ENCODE measurements at regions not wholly inside any gene's neighbourhood (a gene's known extent, or its start where the extent isn't known, plus 50 kb on each side); places are given as distances from the start of the nearest gene placed in this dataset.

DNA sequence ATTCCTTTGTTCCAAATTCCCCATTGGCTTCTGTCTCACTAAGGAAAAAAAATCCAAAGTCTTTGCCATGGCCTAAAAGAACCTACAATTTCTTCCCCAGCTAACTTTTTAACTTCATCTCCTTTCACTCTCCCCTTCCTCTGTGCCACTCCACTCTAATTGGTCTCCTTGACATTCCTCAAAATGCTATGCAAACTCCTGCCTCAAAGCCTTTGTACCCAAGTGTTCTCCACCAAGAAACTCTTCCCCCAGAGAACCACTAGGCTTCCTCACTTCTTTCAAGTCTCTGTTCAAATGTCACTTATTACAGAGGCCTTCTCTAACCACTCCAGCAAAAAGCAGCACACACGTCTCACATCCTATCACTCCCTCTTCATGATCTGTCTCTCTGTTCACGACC, 91.6 kb upstream of the NR4A3 start:
- no peaks in the 10 kb centered on the region for H3K27me3 ChIP-seq (ENCODE audit: control insufficient read depth in 1 of 2, insufficient read depth in 2 of 2, low read length in 2 of 2)
- H3K36me3 Mint-ChIP-seq (ENCODE audit: low read depth) = no peaks in the 10 kb centered on the region
- POLR2A ChIA-PET = interaction anchor here (0.6 kb wide), 1 partner anchor 10 kb away, joined by 3 read pairs; no protein-coding TSS in a partner anchor
- intact Hi-C loops (cut with DNase I, micrococcal nuclease) = no loop called here
- no peak for DNase-seq
- H3K4me3 Mint-ChIP-seq = no peak overlapping the region
- H3K9me3 ChIP-seq (ENCODE audit: control insufficient read depth in 1 of 2, insufficient read depth in 1 of 2, low read length in 2 of 2) = no peaks in the 10 kb centered on the region
- H3K4me1 Mint-ChIP-seq (ENCODE audit: low read depth) = no peaks in the 10 kb centered on the region
- no peak overlapping the region for H3K4me3 ChIP-seq (ENCODE audit: low read length)
- H3K27ac ChIP-seq (ENCODE audit: low read depth in 1 of 2, low read length in 2 of 2) = no peak overlapping the region
- H3K27ac Mint-ChIP-seq = no peak overlapping the region
- ATAC-seq (ENCODE audit: poor library complexity) = no peak
- TF ChIP-seq, protein P1, sequence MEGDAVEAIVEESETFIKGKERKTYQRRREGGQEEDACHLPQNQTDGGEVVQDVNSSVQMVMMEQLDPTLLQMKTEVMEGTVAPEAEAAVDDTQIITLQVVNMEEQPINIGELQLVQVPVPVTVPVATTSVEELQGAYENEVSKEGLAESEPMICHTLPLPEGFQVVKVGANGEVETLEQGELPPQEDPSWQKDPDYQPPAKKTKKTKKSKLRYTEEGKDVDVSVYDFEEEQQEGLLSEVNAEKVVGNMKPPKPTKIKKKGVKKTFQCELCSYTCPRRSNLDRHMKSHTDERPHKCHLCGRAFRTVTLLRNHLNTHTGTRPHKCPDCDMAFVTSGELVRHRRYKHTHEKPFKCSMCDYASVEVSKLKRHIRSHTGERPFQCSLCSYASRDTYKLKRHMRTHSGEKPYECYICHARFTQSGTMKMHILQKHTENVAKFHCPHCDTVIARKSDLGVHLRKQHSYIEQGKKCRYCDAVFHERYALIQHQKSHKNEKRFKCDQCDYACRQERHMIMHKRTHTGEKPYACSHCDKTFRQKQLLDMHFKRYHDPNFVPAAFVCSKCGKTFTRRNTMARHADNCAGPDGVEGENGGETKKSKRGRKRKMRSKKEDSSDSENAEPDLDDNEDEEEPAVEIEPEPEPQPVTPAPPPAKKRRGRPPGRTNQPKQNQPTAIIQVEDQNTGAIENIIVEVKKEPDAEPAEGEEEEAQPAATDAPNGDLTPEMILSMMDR (IDR thresholded peaks at IDR 0.05) = no peak
- CTCF ChIA-PET = no interaction called here
- H3K9me3 Mint-ChIP-seq = no peaks in the 10 kb centered on the region
- no peaks in the 10 kb centered on the region for H3K36me3 ChIP-seq (ENCODE audit: insufficient read depth, low read length)
- H3K27me3 Mint-ChIP-seq = peaks cover 17% of the 10 kb centered on the region
- H3K4me1 ChIP-seq (ENCODE audit: insufficient read depth, low read length) = no peaks in the 10 kb centered on the region

DNA sequence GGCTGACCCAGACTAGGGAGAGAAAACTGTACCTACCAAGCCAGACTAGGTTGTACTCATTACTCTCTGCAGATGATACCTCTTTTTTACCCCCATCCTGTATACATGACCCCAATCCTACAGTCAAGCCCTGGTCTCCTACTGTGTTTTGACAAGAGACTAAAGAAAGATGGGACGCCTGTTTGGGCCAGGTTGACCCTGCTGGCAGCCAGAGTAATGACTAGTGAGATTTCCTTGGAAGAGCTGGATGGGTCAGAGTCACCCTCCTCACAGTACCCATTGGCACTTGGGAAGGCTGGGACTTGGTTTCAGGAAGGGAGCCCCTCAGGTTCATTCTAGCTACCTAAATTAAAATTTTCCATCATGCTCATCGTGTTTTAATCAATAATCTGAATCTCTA, 89.7 kb upstream of the NR4A3 start:
- H3K4me3 Mint-ChIP-seq = no peak overlapping the region

DNA sequence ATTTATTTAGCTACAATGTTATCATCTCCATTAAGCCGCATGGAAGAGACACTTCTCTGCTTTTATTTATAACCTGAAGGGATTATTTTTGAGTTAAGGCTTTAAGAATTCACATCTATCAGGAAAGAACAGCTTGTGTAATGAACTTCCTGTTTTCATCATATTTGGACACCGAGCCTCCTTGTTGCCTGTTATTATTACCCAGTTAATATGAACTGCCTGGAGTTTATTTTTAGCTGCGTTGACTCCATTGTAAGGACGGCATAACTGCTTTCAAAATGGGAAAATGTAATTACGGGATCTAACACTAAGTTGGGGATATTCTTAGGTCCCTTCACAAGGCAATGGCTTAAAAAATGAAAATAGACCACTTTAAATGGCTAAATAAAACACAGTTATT, 89.0 kb upstream of the NR4A3 start:
- Mint-ChIP-seq H3K36me3 (ENCODE audit: low read depth) (no peaks in the 10 kb centered on the region), H3K27ac (no peak overlapping the region), H3K9me3 (no peaks in the 10 kb centered on the region), H3K4me3 (no peak overlapping the region), H3K4me1 (ENCODE audit: low read depth) (no peaks in the 10 kb centered on the region), H3K27me3 (peaks cover 17% of the 10 kb centered on the region)
- DNase-seq = no peak
- intact Hi-C loops (cut with DNase I, micrococcal nuclease) = no loop called here
- ChIA-PET CTCF (no interaction called here), POLR2A (no interaction called here)
- Histone ChIP-seq H3K4me1 (ENCODE audit: insufficient read depth, low read length) (no peaks in the 10 kb centered on the region), H3K36me3 (ENCODE audit: insufficient read depth, low read length) (no peaks in the 10 kb centered on the region), H3K4me3 (ENCODE audit: low read length) (no peak overlapping the region), H3K27me3 (ENCODE audit: control insufficient read depth in 1 of 2, insufficient read depth in 2 of 2, low read length in 2 of 2) (no peaks in the 10 kb centered on the region), H3K9me3 (ENCODE audit: control insufficient read depth in 1 of 2, insufficient read depth in 1 of 2, low read length in 2 of 2) (no peaks in the 10 kb centered on the region), H3K27ac (ENCODE audit: low read depth in 1 of 2, low read length in 2 of 2) (no peak overlapping the region)
- ATAC-seq (ENCODE audit: poor library complexity) = no peak
- TF ChIP-seq, protein P1 (IDR thresholded peaks at IDR 0.05) = no peak

More for the DNA sequence above, 89.7 kb upstream of the NR4A3 start:
- H3K36me3 Mint-ChIP-seq (ENCODE audit: low read depth) = no peaks in the 10 kb centered on the region
- Histone ChIP-seq H3K4me3 (ENCODE audit: low read length) (no peak overlapping the region), H3K27ac (ENCODE audit: low read depth in 1 of 2, low read length in 2 of 2) (no peak overlapping the region), H3K4me1 (ENCODE audit: insufficient read depth, low read length) (no peaks in the 10 kb centered on the region), H3K9me3 (ENCODE audit: control insufficient read depth in 1 of 2, insufficient read depth in 1 of 2, low read length in 2 of 2) (no peaks in the 10 kb centered on the region), H3K36me3 (ENCODE audit: insufficient read depth, low read length) (no peaks in the 10 kb centered on the region), H3K27me3 (ENCODE audit: control insufficient read depth in 1 of 2, insufficient read depth in 2 of 2, low read length in 2 of 2) (no peaks in the 10 kb centered on the region)
- H3K9me3 Mint-ChIP-seq = no peaks in the 10 kb centered on the region
- H3K27ac Mint-ChIP-seq = no peak overlapping the region
- no peaks in the 10 kb centered on the region for H3K4me1 Mint-ChIP-seq (ENCODE audit: low read depth)
- DNase-seq = no peak
- peaks cover 17% of the 10 kb centered on the region for H3K27me3 Mint-ChIP-seq
- ChIA-PET CTCF (no interaction called here), POLR2A (no interaction called here)
- intact Hi-C loops (cut with DNase I, micrococcal nuclease) = no loop called here
- no peak for ATAC-seq (ENCODE audit: poor library complexity)
- TF ChIP-seq, protein P1 (IDR thresholded peaks at IDR 0.05) = no peak

All from CD4-positive, alpha-beta T cell (primary cell).